GM23338 (cell line): ENCODE measurements at regions not wholly inside any gene's neighbourhood (a gene's known extent, or its start where the extent isn't known, plus 50 kb on each side); places are given as distances from the start of the nearest gene placed in this dataset.

ENCODE experiments used
- ATAC-seq: fragments of 200-7000 bp; cut with Tn5 transposase; 3 replicates; pipeline ENCODE4 v1.9.1; 2020
- DNase-seq: peaks from one replicate; pipeline ENCODE4 v3.0.0-alpha.2; 2015; ENCODE audit warnings: low spot score
- H2AFZ ChIP-seq: fragments of 200-600 bp; sonication (generic); 2 replicates; pipeline ENCODE4 v1.8.0; 2016; ENCODE audit warnings: antibody characterized with exemption, mild to moderate bottlenecking, moderate library complexity
- H3F3A ChIP-seq: fragments of 200-600 bp; sonication (generic); replicated peaks from 2 replicates; pipeline ENCODE4 v1.8.0; 2017; ENCODE audit warnings: antibody characterized with exemption, mixed run types, low read depth
- H3K27ac ChIP-seq: fragments of 200-600 bp; sonication (generic); 2 replicates; pipeline ENCODE4 v1.6.1; 2016; ENCODE audit warnings: low read depth
- H3K27me3 ChIP-seq: fragments of 200-600 bp; sonication (generic); 2 replicates; pipeline ENCODE4 v1.8.0; 2016; ENCODE audit warnings: mild to moderate bottlenecking, mixed run types, moderate library complexity; ENCODE audit not compliant: insufficient read depth
- H3K36me3 ChIP-seq: fragments of 200-600 bp; sonication (generic); 2 replicates; pipeline ENCODE4 v1.8.0; 2016; ENCODE audit warnings: mild to moderate bottlenecking; ENCODE audit not compliant: insufficient read depth
- H3K4me1 ChIP-seq: fragments of 200-600 bp; sonication (generic); 2 replicates; pipeline ENCODE4 v1.8.0; 2016; ENCODE audit warnings: mild to moderate bottlenecking, moderate library complexity; ENCODE audit not compliant: insufficient read depth
- H3K4me2 ChIP-seq: fragments of 200-600 bp; sonication (generic); 2 replicates; pipeline ENCODE4 v1.7.1; 2017; ENCODE audit warnings: mixed run types
- H3K4me3 ChIP-seq: fragments of 200-600 bp; sonication (generic); 2 replicates; pipeline ENCODE4 v1.6.1; 2016; ENCODE audit warnings: mixed run types
- H3K79me2 ChIP-seq: fragments of 200-600 bp; sonication (generic); replicated peaks from 2 replicates; pipeline ENCODE4 v1.8.0; 2017; ENCODE audit warnings: mild to moderate bottlenecking; ENCODE audit not compliant: insufficient read depth
- H3K9me2 ChIP-seq: fragments of 200-600 bp; sonication (generic); 2 replicates; pipeline ENCODE4 v1.8.0; 2017; ENCODE audit not compliant: insufficient read depth
- H4K20me1 ChIP-seq: fragments of 200-600 bp; sonication (generic); replicated peaks from 2 replicates; pipeline ENCODE4 v1.8.0; 2017; ENCODE audit warnings: mild to moderate bottlenecking; ENCODE audit not compliant: insufficient read depth
- H3K27ac Mint-ChIP-seq: 2 replicates; pipeline ENCODE4 v1.8.0; 2020; ENCODE audit warnings: inconsistent platforms, mild to moderate bottlenecking, moderate library complexity, mixed read lengths
- H3K27me3 Mint-ChIP-seq: 3 replicates; pipeline ENCODE4 v1.8.0; 2022; ENCODE audit warnings: low read depth, mild to moderate bottlenecking, moderate library complexity, mixed read lengths, inconsistent platforms; ENCODE audit not compliant: insufficient read depth, poor library complexity
- H3K36me3 Mint-ChIP-seq: 3 replicates; pipeline ENCODE4 v1.8.0; 2021; ENCODE audit warnings: low read depth, mild to moderate bottlenecking, inconsistent platforms, moderate library complexity, mixed read lengths
- H3K4me1 Mint-ChIP-seq: 3 replicates; pipeline ENCODE4 v1.8.0; 2020; ENCODE audit warnings: mild to moderate bottlenecking, inconsistent platforms, mixed read lengths
- H3K4me3 Mint-ChIP-seq: 3 replicates; pipeline ENCODE4 v1.8.0; 2021; ENCODE audit warnings: moderate library complexity, mild to moderate bottlenecking, inconsistent platforms, mixed read lengths
- H3K9me3 Mint-ChIP-seq: 3 replicates; pipeline ENCODE4 v1.8.0; 2020; ENCODE audit warnings: moderate library complexity, mild to moderate bottlenecking, inconsistent platforms, mixed read lengths
- CREB1 ChIP-seq: fragments of 250-450 bp; sonication (Bioruptor Pico); IDR thresholded peaks from 2 replicates; pipeline ENCODE4 v1.5.0; 2020; ENCODE audit warnings: low read depth, mild to moderate bottlenecking, moderate library complexity
- CTCF ChIP-seq, 2 experiments: fragments of 200-600 bp in 1 of 2; sonication (generic) in 1 of 2; conservative IDR thresholded peaks; 2 replicates each; pipeline versions ENCODE4 v1.5.1 to v1.6.1; 2016 to 2017; ENCODE audit warnings: antibody characterized with exemption in 2 of 2, low read depth in 2 of 2, mild to moderate bottlenecking in 2 of 2, moderate library complexity in 1 of 2
- POLR2AphosphoS5 ChIP-seq: IDR thresholded peaks from 2 replicates; pipeline ENCODE4 v1.6.1; 2016; ENCODE audit warnings: antibody characterized with exemption, low read depth
- REST ChIP-seq: IDR thresholded peaks from one replicate; pipeline ENCODE4 v1.6.1; 2018; ENCODE audit warnings: antibody characterized with exemption; ENCODE audit not compliant: unreplicated experiment
- STAT1 ChIP-seq: IDR thresholded peaks from one replicate; pipeline ENCODE4 v1.6.1; 2016; ENCODE audit warnings: antibody characterized with exemption; ENCODE audit not compliant: unreplicated experiment
- ZNF114 ChIP-seq: fragments of 250-450 bp; sonication (Bioruptor Pico); IDR thresholded peaks from 2 replicates; pipeline ENCODE4 v1.5.0; 2020; ENCODE audit warnings: mild to moderate bottlenecking, moderate library complexity
- ZNF331 ChIP-seq: fragments of 250-450 bp; sonication (Bioruptor Pico); IDR thresholded peaks from 2 replicates; pipeline ENCODE4 v1.5.0; 2020; ENCODE audit warnings: low read depth, mild to moderate bottlenecking, moderate library complexity

GRCh38 chr4:136186650-136187049, 1345.6 kb downstream of the PCDH18 start (continued):
- TF ChIP-seq REST, result no peak

GRCh38 chr4:136183513-136183912, 1348.8 kb downstream of the PCDH18 start:
- H3K36me3 Mint-ChIP-seq, result peaks cover 3% of the 10 kb centered on the region; the same call in 2 of the 3 replicates
- TF ChIP-seq ZNF114 (no peak), CTCF (conservative IDR thresholded peaks at IDR 0.05; ENCODE audit: low read depth in 2 of 2) (peak; percentile 40 to 63), CREB1 (no peak), ZNF331 (CRISPR knock-in tag) (no peak)

GRCh38 chr4:136156947-136157346, 1375.3 kb downstream of the PCDH18 start:
- H3K9me3 Mint-ChIP-seq, result peaks cover 11% of the 10 kb centered on the region
- ATAC-seq (peak; percentile 51), DNase-seq (peak; percentile 16)
- Histone ChIP-seq H3K4me1 (peaks cover 7% of the 10 kb centered on the region; the same call in 1 of the 2 replicates), H4K20me1 (no peaks in the 10 kb centered on the region), H3K27ac (no peak overlapping the region), H2AFZ (peak overlapping the region; percentile 80; the same call in 1 of the 2 replicates), H3K36me3 (no peaks in the 10 kb centered on the region), H3F3A (no peaks in the 10 kb centered on the region), H3K9me2 (no peaks in the 10 kb centered on the region), H3K4me2 (no peak overlapping the region), H3K27me3 (no peaks in the 10 kb centered on the region), H3K4me3 (no peak overlapping the region), H3K79me2 (no peaks in the 10 kb centered on the region)
- no peak overlapping the region for H3K4me3 Mint-ChIP-seq
- peaks cover 13% of the 10 kb centered on the region for H3K36me3 Mint-ChIP-seq
- H3K27ac Mint-ChIP-seq, result no peak overlapping the region
- no peaks in the 10 kb centered on the region for H3K27me3 Mint-ChIP-seq
- H3K4me1 Mint-ChIP-seq, result peaks cover 9% of the 10 kb centered on the region; the same call in 2 of the 3 replicates
- TF ChIP-seq ZNF114, result no peak
- TF ChIP-seq POLR2AphosphoS5, result no peak
- TF ChIP-seq REST, result no peak
- no peak for TF ChIP-seq CTCF (conservative IDR thresholded peaks at IDR 0.05; ENCODE audit: low read depth in 2 of 2)
- TF ChIP-seq ZNF331 (CRISPR knock-in tag), result no peak
- TF ChIP-seq STAT1, result no peak
- no peak for TF ChIP-seq CREB1

More at GRCh38 chr4:136183513-136183912, 1348.8 kb downstream of the PCDH18 start:
- Mint-ChIP-seq H3K4me3 (no peak overlapping the region), H3K9me3 (peaks cover 6% of the 10 kb centered on the region; the same call in 1 of the 3 replicates), H3K27ac (no peak overlapping the region), H3K4me1 (no peaks in the 10 kb centered on the region), H3K27me3 (no peaks in the 10 kb centered on the region)
- Histone ChIP-seq H3K27me3 (no peaks in the 10 kb centered on the region), H3K36me3 (no peaks in the 10 kb centered on the region), H3K4me1 (no peaks in the 10 kb centered on the region), H3K4me3 (no peak overlapping the region), H3K79me2 (no peaks in the 10 kb centered on the region), H3F3A (no peaks in the 10 kb centered on the region), H3K4me2 (no peak overlapping the region), H3K9me2 (0 out of 2 replicates have a peak, but pooled peaks cover 9% of the 10 kb centered on the region), H3K27ac (no peak overlapping the region), H2AFZ (no peak overlapping the region), H4K20me1 (no peaks in the 10 kb centered on the region)
- ATAC-seq (no peak; the same call in 2 of the 3 replicates), DNase-seq (peak; percentile 14)
